ENCODE measurements at regions not wholly inside any gene's neighbourhood (a gene's known extent, or its start where the extent isn't known, plus 50 kb on each side); places are given as distances from the start of the nearest gene placed in this dataset.

- Histone ChIP-seq H4K20me1 (ENCODE audit: insufficient read depth) (no peaks in the 10 kb centered on the region), H3K9me2 (ENCODE audit: insufficient read depth) (no peaks in the 10 kb centered on the region), H3K79me2 (ENCODE audit: insufficient read depth, low read length) (no peaks in the 10 kb centered on the region), H3K4me2 (ENCODE audit: low read length) (no peak overlapping the region), H3K4me3 (replicated peaks in 1 of 2; ENCODE audit: low read depth in 1 of 2, low read length in 2 of 2) (no peak overlapping the region), H2AFZ (ENCODE audit: low read depth, low read length, poor library complexity, severe bottlenecking) (no peak overlapping the region), H3K36me3 (ENCODE audit: control insufficient read depth in 1 of 2, insufficient read depth in 2 of 2, low read length in 2 of 2) (no peaks in the 10 kb centered on the region), H3K4me1 (ENCODE audit: control insufficient read depth in 1 of 2, insufficient read depth in 2 of 2, low read length in 2 of 2) (no peaks in the 10 kb centered on the region), H3K27ac (ENCODE audit: low read depth, low read length) (no peak overlapping the region), H3K9ac (ENCODE audit: low read length) (no peak overlapping the region), H3K9me3 (ENCODE audit: control insufficient read depth in 1 of 2, insufficient read depth in 1 of 2, low read depth in 1 of 2, low read length in 2 of 2) (no peaks in the 10 kb centered on the region), H3K27me3 (ENCODE audit: insufficient read depth, low read length) (0 out of 2 replicates have a peak, but pooled peaks cover 3% of the 10 kb centered on the region)
- ChIA-PET CTCF (no interaction called here), POLR2A (no interaction called here), RAD21 (ENCODE audit: low non-redundant PET in 1 of 2, low total read pairs in 2 of 2, uncharacterized antibody in 2 of 2, unreplicated experiment in 2 of 2) (no interaction called here)
- ATAC-seq (no peak), DNase-seq (ENCODE audit: low read depth, low spot score) (no peak)
- no peak for TF ChIP-seq CEBPB (IDR thresholded peaks at IDR 0.05; ENCODE audit: low read depth)
- no TSS peak for BruUV-seq (replicated peaks)
- intact Hi-C loops (cut with micrococcal nuclease), result no loop called here
These were observed 200.9 kb upstream of the TRIB2 start for GRCh38 chr2:12515871-12516270.

GRCh38 chr2:12533337-12534005 is 183.3 kb upstream of the TRIB2 start:
- ChIA-PET POLR2A (no interaction called here), RAD21 (ENCODE audit: low non-redundant PET in 1 of 2, low total read pairs in 2 of 2, uncharacterized antibody in 2 of 2, unreplicated experiment in 2 of 2) (no interaction called here), CTCF (no interaction called here)
- H3K36me3 ChIP-seq (ENCODE audit: control insufficient read depth in 1 of 2, insufficient read depth in 2 of 2, low read length in 2 of 2), result no peaks in the 10 kb centered on the region
- ATAC-seq, result no peak
- no peaks in the 10 kb centered on the region for H3K79me2 ChIP-seq (ENCODE audit: insufficient read depth, low read length)
- intact Hi-C loops (cut with micrococcal nuclease), result no loop called here
- H3K27ac ChIP-seq (ENCODE audit: low read depth, low read length), result no peak overlapping the region
- H3K9ac ChIP-seq (ENCODE audit: low read length), result no peak overlapping the region
- no TSS peak for BruUV-seq (replicated peaks)
- H3K4me2 ChIP-seq (ENCODE audit: low read length), result no peak overlapping the region
- no peak for DNase-seq (ENCODE audit: low read depth, low spot score)
- H2AFZ ChIP-seq (ENCODE audit: low read depth, low read length, poor library complexity, severe bottlenecking), result no peak overlapping the region
- no peaks in the 10 kb centered on the region for H3K9me3 ChIP-seq (ENCODE audit: control insufficient read depth in 1 of 2, insufficient read depth in 1 of 2, low read depth in 1 of 2, low read length in 2 of 2)
- H3K4me1 ChIP-seq (ENCODE audit: control insufficient read depth in 1 of 2, insufficient read depth in 2 of 2, low read length in 2 of 2), result peaks cover 2 to 11% of the 10 kb centered on the region in 2 experiments; a peak in 1 of 4 replicates
- H4K20me1 ChIP-seq (ENCODE audit: insufficient read depth), result no peaks in the 10 kb centered on the region
- TF ChIP-seq MAX (IDR thresholded peaks at IDR 0.05) (no peak), CBX3 (IDR thresholded peaks at IDR 0.05; ENCODE audit: low read depth) (no peak), CTCF (IDR thresholded peaks at IDR 0.05 in 2 of 3, conservative IDR thresholded peaks at IDR 0.05 in 1 of 3; ENCODE audit: borderline replicate concordance in 1 of 3, insufficient read depth in 1 of 3, low read depth in 2 of 3, low read length in 2 of 3) (no peak), RAD21 (IDR thresholded peaks at IDR 0.05; ENCODE audit: low read depth) (no peak), ELF1 (IDR thresholded peaks at IDR 0.05; ENCODE audit: borderline replicate concordance, low read depth) (no peak), FOSL1 (IDR thresholded peaks at IDR 0.05; ENCODE audit: low read depth) (no peak)
- no peak overlapping the region for H3K4me3 ChIP-seq (replicated peaks in 1 of 2; ENCODE audit: low read depth in 1 of 2, low read length in 2 of 2)
- no peaks in the 10 kb centered on the region for H3K27me3 ChIP-seq (ENCODE audit: insufficient read depth, low read length)
- no peaks in the 10 kb centered on the region for H3K9me2 ChIP-seq (ENCODE audit: insufficient read depth)
